HG02970 (cell line): ENCODE measurements at regions not wholly inside any gene's neighbourhood (a gene's known extent, or its start where the extent isn't known, plus 50 kb on each side); places are given as distances from the start of the nearest gene placed in this dataset.

Experiments
- ATAC-seq: cut with Tn5 transposase; IDR thresholded peaks from one replicate; pipeline ENCODE4 v1.9.1; 2021; ENCODE audit warnings: mild to moderate bottlenecking, moderate library complexity, moderate number of reproducible peaks; ENCODE audit not compliant: unreplicated experiment, low FRiP score

DNA sequence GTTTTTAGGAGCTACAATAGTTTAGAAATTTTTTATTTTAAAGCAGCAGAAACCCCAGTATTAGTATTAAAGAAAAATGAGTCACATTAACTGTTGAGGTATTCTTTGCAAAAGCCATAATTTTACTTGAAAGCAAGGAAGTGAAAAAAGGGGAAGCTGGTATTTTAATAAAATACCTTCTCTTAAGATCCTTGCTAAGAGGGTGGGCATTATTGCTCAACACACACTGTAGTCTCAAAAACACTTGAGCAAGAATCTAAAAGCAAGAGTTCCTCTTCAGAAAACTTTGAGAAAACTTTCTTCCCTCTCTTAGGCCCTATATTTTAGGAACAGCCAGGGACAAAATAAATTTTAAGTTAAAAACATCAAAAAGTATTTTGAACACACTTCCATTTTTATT is 259.4 kb upstream of the DIAPH2 start:
- no peak for ATAC-seq

DNA sequence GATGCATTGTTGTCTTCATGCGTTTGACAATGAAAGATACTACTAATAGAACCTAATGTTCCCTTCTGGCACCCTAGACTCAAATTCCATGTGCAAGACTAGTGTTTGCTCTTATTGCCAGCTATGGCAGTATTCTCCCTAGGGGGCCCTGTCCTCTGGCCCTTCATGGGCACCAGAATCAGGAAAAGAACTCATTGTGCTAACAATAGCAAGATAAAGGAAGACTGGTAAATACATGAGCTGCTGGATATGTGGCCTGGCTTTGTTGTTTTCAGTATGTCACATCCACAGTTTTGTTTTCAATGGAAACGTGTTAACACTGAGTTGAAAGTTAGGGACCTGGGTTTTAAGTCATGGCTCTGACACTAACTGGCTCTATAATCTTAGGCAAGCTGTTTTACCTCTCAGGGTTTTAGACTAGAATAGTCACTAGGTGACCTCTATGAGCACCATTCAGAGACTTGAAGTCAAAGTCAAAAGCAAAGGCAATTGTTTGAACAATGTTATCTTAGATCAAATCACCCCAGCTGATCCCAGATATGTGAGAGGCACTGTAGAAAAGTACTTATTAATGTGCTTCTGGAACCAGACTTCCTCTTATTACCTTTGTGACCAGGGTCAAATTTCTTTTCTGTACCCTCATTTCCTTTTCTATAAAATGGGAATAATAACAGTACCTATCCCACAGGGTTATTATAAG is 253.7 kb upstream of the DIAPH2 start:
- ATAC-seq: no peak

DNA sequence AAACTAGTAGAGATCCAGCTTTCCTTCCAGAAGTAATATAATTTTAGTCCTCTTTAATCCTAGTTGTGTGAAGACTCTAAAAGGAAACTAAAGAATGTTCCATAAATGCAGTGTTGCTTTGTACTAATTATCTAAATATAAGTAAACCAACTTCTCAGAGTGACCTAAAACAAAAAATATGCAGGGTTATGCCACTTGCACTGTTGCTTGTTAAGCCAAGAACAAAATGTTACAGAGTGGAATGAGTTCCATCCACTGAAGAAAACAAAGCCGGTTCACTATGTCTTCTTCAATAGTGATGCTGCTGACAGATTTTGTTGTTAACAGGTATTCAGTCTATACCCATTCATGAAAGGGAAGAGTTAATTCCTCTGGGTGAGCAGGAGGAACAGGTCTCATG is 252.0 kb upstream of the DIAPH2 start:
- no peak for ATAC-seq

DNA sequence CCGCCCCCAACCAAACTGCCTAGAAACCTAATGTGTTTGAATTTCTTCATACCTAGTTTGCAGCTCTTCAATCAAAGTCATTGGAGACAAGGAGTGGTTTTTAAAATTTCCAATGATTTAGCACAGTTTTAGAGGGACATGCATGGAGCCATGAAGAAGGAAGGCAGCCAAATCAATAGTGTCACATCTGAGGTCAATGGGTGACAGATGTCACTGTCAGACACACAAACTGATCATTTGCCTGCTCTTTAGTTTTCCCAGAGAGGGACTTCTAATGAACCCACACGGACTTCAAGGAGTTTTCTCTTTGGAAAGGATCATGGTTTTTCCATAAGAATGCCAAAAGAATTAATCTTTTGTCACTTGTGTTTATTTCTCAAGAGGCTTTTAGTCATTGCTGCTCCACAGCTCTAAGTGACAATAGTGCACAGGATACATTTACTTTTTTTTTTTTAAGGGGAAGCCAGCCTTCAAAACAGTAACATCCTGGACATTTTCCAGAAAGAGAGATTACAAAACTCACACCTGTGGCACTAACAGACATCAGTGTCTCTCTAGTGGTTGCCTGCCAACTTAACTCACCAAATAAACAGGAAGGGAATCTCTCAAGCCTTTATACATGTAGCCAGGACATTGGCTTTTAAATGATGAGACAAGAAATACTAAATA is 251.1 kb upstream of the DIAPH2 start:
- ATAC-seq: no peak

DNA sequence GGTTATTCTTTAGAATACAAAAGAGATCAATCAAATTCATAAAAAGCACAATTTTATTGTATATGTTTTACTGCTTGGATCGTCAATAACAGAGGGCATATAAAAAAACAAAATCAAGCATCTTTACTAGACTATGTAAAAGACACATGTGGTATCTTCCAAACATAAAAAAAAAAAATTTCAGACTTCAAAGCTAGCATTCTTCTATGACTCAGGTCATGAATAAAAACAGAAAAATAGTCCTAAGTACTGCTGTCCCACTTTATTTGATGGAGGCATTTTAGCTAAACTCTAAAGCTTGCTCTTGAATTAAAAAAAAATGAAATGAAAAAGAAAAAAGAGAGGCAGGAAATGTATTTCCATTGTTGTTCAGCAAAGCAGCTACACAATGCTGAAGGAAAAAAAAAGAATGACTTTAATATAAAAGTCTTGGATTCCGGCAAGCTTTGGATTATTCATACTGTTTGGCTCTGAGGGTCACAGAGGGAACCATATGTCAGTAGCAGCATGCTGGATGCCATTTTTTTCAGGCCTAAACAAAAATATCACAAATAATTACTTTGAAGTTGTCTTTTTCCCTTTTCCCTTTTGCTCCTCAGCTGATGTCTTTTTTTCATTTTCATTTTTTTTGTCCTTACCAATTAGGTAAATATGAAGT is 249.1 kb upstream of the DIAPH2 start:
- ATAC-seq: no peak

DNA sequence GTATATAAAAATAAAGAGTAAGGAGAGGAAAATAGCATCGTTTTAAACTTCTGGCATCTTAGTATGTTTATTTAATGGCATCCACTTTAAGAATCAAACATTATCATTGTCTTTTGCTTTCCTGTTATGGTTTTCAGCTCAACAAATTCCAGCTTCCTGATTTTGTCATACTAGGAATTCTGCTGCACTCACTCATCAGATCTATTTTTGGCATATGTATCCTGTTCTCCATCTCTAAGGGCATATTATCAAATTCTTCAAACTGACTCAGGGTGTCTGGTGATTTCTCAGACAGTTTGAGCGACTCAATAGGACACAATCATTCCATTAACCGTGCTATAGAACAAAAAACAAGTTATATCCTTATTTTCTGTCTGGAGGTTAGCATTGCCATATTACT is 248.5 kb upstream of the DIAPH2 start:
- no peak for ATAC-seq

DNA sequence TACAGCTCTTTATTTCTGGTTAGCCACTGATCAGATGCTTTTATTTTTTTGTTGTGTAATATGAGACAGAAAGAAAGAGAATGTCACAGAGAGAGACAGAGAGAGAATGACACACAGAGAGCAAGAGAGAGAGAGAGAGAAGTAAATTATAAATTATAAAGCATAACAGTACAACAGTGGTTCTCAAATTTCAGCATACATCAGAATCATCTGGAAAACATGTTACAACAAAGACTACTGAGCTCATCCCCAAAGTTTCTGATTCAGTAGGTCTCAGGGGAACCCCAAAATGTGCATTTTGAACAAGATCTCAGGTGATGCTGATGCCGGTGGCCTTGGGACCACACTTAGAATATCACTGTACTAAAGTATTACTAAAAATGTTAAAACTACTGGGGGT is 245.8 kb upstream of the DIAPH2 start:
- no peak for ATAC-seq

DNA sequence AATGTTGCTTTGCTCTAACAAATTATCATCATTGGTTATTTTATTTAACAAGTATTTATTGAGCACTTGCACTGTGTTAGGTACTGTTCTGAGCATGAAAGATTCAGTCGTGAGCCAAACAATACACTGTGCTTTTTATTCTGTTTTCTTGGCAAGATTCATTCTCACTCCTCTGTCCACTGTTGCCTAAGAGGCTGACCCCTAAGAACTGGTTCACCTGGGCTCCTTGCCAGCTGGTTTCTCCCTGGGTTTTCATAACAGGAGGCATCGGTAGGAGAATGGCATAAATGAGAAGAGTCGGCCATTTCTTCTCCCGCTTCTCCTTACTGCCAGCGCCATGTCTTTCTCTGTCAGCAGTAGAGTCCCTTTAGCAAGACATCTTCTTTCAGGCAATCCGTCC is 243.7 kb upstream of the DIAPH2 start:
- ATAC-seq: no peak

DNA sequence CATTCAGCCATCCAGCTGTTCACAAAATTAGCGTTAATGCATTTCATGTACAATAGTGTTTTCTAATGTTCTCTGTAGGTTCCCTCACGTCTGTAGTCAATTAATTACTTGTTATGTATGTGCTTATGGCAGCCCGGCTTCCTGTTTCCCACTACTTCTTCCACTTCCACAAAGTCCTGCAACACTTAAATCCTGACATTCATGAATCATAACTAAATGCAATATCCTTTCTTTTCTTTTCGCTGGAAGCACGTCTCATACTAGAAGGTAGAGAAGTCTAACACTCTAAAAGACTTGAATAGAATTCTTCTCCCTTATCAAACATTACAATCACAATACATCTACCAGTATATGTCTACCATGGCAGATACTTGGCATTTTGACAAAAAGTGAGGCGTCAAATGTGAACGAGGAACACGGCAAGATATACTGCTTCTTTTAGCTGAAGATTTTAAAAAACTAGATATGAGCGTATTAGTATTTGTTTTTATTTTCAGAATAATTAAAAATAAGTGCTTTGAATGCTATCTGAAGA is 239.0 kb upstream of the DIAPH2 start:
- ATAC-seq: no peak

DNA sequence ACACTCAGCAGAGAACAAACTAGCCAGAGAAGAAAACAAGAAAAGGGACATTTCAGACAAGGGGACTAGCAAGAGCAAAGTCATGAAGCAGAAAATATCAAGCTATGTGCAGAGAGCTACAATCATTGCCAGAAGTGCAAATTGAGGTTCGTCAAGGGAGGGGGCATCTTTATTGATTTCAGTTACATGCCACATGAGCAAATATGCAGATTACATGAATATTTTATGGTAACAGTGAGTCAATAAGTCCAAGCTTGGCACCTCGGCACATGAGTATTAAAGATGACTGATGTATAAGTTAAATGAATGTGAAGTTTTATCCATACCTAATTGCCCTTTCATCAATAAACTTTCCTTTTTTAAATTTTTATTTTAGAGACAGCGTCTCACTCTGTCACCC is 238.1 kb upstream of the DIAPH2 start:
- ATAC-seq: no peak

DNA sequence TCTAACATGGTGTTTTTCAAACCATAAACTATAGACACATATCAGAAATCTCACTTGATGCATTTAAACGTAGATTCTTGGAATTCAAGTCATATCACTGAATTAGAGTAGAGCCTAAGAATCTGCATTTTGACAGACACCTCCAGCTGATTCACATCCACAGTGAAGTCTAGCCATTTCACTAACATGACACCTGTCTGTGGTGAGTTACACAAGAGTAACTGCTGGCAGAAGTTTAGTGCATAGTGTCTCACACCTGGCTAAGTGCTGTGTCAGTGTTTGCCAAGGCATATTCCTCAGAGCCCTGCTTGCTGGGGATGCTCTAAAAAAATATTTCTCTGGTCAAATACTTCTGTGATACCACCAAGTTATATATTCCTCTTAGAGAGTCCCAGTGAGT is 237.5 kb upstream of the DIAPH2 start:
- no peak for ATAC-seq

DNA sequence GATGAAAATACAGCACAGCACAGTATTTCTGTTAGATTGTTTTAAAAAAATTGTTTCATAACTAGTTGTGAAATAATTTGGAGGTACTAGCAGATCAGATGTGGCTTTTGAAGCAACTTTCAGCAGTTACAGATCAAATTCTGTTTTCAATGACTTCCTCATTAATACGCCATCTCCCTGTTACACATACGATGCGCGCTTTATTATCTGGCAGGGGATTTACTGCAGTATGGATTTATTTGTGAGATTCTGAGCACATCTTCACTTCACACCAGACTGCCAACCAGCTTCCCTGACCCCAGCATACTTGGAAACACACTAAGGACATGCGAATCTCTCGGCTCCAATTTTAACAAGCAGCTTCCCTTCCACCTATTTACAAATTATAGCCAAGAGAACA is 235.5 kb upstream of the DIAPH2 start:
- ATAC-seq: no peak

DNA sequence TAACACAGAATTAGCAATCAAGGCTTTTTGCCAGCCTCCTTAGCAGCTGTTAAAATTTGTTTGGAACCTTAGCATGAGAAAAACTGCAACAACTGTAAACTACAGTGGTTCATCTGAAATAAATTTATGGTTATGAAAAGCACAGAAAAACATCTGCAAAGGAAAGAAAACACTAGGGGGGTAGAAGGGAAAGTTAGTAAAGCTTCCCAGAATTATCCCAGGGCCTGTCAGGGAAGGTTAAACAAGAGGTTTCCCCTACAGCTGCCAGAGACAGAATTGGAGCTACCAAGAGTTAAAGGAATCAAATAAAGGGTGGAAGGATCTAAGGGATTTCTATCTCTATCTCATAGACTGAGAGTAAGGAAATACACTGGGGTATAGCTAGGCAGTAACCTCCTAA is 234.7 kb upstream of the DIAPH2 start:
- no peak for ATAC-seq

DNA sequence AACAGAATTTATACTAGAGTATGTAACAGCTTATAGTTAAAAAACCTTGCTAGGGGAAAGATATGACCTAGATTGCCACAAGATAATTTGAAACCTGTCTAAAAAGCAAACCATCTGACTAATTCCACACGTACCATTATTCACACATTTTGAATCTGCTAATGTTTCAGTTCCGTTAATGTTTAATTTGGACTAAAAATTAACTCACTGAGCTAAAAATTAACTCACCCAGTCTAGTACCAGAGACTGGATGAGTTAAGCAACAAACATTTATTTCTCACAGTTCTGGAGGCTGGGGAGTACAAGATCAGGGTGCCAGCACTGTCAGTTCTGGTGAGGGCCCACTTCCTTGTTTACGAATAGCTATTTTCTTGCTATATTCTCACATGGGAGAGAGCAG is 231.5 kb upstream of the DIAPH2 start:
- ATAC-seq: peak; percentile 78

DNA sequence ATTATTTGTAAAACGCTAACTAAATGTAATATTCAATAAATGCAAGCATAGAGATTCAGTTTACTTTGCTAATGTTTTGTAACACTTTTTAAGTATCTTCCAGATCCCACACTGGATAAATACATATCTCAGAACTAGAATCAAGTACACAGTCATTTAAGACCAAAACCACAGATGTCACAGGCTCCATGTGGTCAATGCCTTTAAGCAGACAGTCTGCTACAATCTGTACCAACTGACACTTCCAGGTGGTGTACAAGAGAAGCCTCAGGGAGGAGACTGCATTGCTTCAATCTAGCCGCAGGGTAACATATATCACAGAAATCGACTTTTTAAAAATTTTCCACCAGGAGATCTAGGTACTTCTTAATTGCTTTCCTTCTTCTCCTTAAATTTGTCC is 229.6 kb upstream of the DIAPH2 start:
- ATAC-seq: no peak

DNA sequence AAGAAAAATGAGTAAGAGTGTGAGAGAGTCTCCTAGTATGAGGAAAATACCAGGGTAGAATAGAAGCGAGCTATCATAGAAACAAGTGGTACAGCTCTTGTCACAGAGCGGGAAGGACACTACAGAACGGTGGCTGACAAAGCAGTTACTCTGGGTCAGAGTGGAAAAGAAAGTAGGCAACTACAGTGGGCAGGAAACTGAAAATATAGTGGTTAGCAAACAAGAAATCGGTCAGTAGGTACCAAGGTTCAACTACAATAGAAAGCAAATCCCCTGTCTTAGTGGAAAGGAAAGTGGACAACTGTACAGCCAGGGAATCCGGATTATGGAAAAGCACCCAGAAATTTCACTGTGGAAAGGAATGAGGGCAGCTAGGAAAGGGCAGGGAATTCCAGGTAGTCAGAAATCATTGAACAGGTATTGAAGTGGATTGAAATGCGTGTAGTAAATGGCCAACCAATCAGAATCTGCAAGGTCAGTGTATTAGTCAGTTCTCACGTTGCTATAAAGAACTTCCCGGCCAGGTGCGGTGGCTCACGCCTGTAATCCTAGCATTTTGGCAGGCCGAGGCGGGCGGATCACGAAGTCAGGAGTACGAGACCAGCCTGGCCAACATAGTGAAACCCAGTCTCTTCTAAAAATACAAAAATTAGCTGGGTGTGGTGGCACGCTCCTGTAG is 219.6 kb upstream of the DIAPH2 start:
- ATAC-seq: no peak

DNA sequence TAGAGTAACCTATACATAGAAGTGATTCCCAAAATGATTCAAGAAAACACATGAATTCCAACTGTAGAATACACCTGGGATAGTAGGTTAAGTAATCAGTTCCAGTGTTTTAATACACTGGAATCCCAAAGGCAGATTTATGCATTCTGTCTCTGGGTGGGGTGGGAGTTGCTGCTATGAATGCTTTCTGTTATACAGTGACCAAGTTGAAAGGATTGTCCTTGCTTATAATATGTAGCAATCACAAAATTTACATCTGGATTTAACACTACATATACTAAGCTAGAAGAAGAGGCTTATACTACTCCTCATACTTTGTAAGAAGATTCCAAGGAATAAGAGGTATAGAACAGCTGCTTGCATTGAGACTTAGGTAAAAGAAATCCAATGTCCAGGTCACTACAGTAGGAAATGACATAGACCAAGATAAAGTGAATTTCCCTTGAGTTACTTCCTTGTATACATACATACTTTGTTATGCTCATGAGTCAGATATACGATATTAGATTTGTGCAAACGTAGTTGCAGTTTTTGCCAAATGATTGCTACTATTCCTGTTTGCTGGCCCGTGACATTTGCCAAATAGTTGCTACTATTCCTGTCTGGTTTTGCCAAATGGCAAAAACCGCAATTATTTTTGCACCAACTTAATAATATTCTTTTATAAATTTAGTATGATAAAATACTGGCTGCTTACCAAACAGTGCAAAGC is 210.5 kb upstream of the DIAPH2 start:
- no peak for ATAC-seq

DNA sequence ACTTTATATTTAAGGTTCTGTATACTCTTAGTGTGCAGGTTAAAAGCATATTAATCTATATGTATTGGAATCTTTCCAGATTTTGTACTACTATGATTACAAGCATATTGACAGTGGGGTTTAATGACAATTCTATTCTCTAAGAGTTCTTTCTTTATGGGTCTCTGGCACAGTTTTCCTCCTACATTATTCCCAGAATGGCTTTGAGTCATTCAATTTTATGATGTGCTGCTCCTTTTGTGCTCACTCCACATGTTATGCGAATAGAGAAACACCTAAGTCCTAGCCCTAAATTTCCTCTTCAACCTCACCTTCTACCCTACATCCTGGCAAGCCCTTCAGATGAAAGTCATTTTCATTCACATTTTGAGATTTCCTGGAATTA is 209.9 kb upstream of the DIAPH2 start:
- no peak for ATAC-seq

DNA sequence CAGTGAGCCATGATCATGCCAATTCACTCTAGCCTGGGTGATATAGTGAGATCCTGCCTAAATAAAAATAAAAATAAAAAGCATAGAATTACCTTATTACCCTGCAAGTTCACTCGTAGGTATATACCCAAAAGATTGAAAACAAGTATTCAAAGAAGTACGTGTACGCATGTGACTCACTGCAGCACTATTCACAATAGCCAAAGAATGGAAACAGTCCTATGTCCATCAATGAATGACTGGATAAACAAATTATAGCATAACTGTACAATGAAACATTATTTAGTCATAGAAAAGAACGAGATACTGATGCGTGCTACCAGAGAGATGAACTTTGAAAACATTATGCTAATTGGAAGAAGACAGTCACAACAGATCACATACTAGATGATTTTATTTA is 204.6 kb upstream of the DIAPH2 start:
- no peak for ATAC-seq

DNA sequence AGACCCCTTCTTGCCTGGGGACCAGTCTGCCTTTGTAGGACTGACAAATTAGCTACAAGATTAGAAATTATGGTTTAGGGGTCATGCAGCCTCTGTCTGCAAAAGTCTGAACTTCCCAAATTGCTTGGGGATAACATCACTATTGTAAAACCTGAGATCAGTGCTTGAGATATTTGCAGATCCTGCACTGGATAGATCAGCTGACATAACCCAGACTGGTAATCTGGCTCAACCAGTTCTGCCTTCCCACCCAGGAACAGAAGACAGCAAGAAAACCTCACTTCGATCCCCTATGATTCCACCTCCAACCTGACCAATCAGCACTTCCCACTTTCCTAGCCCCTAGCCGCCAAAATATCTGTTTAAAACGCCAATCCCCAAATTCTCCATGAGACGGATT is 202.8 kb upstream of the DIAPH2 start:
- ATAC-seq: no peak
